Liver (tissue), 7 donors: ENCODE measurements at regions not wholly inside any gene's neighbourhood (a gene's known extent, or its start where the extent isn't known, plus 50 kb on each side); places are given as distances from the start of the nearest gene placed in this dataset.

ENCODE experiments used
- DNase-seq: peaks from one replicate; pipeline ENCODE4 v3.0.0-alpha.2; 2017; ENCODE audit warnings: low spot score
- H3K27ac ChIP-seq, 2 donors: one replicate each; pipeline ENCODE4 v1.7.0; 2013; ENCODE audit warnings: inconsistent platforms in 2 of 2, low read length in 2 of 2, control low read depth in 1 of 2, low read depth in 1 of 2, mild to moderate bottlenecking in 1 of 2
- H3K27me3 ChIP-seq, 4 donors: one replicate each; pipeline versions ENCODE4 v1.6.1 to v1.7.0; 2013; ENCODE audit warnings: low read length in 3 of 4, inconsistent platforms in 1 of 4, mild to moderate bottlenecking in 1 of 4, moderate library complexity in 1 of 4; ENCODE audit not compliant: control insufficient read depth in 4 of 4, insufficient read depth in 4 of 4
- H3K36me3 ChIP-seq, 4 donors: one replicate each; pipeline versions ENCODE4 v1.6.1 to v1.7.0; 2013; ENCODE audit warnings: low read length in 3 of 4, mild to moderate bottlenecking in 3 of 4, low read depth in 1 of 4, moderate library complexity in 1 of 4; ENCODE audit not compliant: control insufficient read depth in 4 of 4, insufficient read depth in 3 of 4
- H3K4me1 ChIP-seq, 4 donors: one replicate each; pipeline versions ENCODE4 v1.6.1 to v1.7.0; 2013; ENCODE audit warnings: low read length in 3 of 4, mild to moderate bottlenecking in 3 of 4, moderate library complexity in 1 of 4; ENCODE audit not compliant: control insufficient read depth in 4 of 4, insufficient read depth in 4 of 4
- H3K4me3 ChIP-seq, 3 donors: one replicate each; pipeline versions ENCODE4 v1.6.1 to v1.7.0; 2013; ENCODE audit warnings: low read length in 3 of 3, control low read depth in 1 of 3, low read depth in 1 of 3, mild to moderate bottlenecking in 1 of 3
- H3K9ac ChIP-seq, 2 donors: one replicate each; pipeline ENCODE4 v1.7.0; 2013; ENCODE audit warnings: low read length in 2 of 2, mild to moderate bottlenecking in 2 of 2, moderate library complexity in 2 of 2, control low read depth in 1 of 2, low read depth in 1 of 2
- H3K9me3 ChIP-seq, 4 donors: one replicate each; pipeline versions ENCODE4 v1.6.1 to v1.7.0; 2013; ENCODE audit warnings: low read length in 3 of 4; ENCODE audit not compliant: control insufficient read depth in 4 of 4
- FOXA2 ChIP-seq: IDR thresholded peaks from 2 replicates; pipeline ENCODE4 v1.6.1; 2016; ENCODE audit warnings: antibody characterized with exemption
- GABPA ChIP-seq, 2 donors: IDR thresholded peaks in 1 of 2; conservative IDR thresholded peaks in 1 of 2; 2 replicates each; pipeline ENCODE4 v1.6.1; 2016; ENCODE audit warnings: antibody characterized with exemption in 2 of 2, mild to moderate bottlenecking in 1 of 2, moderate library complexity in 1 of 2
- HNF4A ChIP-seq, 2 donors: conservative IDR thresholded peaks; 2 replicates each; pipeline ENCODE4 v1.6.1; 2016; ENCODE audit warnings: antibody characterized with exemption in 2 of 2, mild to moderate bottlenecking in 2 of 2
- HNF4G ChIP-seq: IDR thresholded peaks from 2 replicates; pipeline ENCODE4 v1.6.1; 2016; ENCODE audit warnings: antibody characterized with exemption
- JUND ChIP-seq, 2 donors: IDR thresholded peaks; 2 replicates each; pipeline ENCODE4 v1.6.1; 2016; ENCODE audit warnings: antibody characterized with exemption in 2 of 2
- NR2F2 ChIP-seq: IDR thresholded peaks from 2 replicates; pipeline ENCODE4 v1.6.1; 2016; ENCODE audit warnings: antibody characterized with exemption
- RXRA ChIP-seq, 2 donors: IDR thresholded peaks; 2 replicates each; pipeline ENCODE4 v1.6.1; 2017 to 2018; ENCODE audit warnings: antibody characterized with exemption in 2 of 2, mild to moderate bottlenecking in 1 of 2
- SP1 ChIP-seq: IDR thresholded peaks from 2 replicates; pipeline ENCODE4 v1.6.1; 2018; ENCODE audit warnings: antibody characterized with exemption, mild to moderate bottlenecking
- TAF1 ChIP-seq: conservative IDR thresholded peaks from 2 replicates; pipeline ENCODE4 v1.6.1; 2016; ENCODE audit warnings: antibody characterized with exemption, mild to moderate bottlenecking
- WGBS: extraction: QIAGEN DNeasy Blood & Tissue Kit; methylation state at CpG from one replicate; pipeline ENCODE4 v1.1.7; 2013; 5-methylcytosine and 5-hydroxymethylcytosine counted together
- TF ChIP-seq, protein P1 (sequence below): IDR thresholded peaks from 2 replicates; pipeline ENCODE4 v1.6.1; 2016; ENCODE audit warnings: antibody characterized with exemption
- donor health status: healthy.
- donor health status: healthy.
- donor health status: healthy.
- donor health status: healthy.

DNA sequence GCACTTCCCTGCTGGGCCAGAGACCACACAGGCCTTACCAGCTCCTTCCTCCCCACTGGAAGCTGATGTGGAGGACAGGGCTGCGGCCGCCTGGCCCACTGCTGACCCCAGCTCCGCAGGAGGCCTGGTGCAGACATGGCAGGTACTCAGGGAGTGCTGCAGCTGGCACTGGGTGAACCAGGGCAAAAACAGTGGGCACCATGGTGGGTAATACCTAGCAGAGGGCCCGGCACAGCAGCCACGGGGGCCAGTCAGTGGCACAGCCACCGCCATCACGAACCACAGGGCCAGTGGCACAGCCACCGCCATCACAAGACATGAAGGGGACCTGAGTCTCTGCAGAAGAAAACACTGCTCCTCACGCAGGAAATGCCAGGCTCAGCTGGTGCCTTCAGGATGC, 152.6 kb upstream of the PPP2R2D start:
- TF ChIP-seq, protein P1, sequence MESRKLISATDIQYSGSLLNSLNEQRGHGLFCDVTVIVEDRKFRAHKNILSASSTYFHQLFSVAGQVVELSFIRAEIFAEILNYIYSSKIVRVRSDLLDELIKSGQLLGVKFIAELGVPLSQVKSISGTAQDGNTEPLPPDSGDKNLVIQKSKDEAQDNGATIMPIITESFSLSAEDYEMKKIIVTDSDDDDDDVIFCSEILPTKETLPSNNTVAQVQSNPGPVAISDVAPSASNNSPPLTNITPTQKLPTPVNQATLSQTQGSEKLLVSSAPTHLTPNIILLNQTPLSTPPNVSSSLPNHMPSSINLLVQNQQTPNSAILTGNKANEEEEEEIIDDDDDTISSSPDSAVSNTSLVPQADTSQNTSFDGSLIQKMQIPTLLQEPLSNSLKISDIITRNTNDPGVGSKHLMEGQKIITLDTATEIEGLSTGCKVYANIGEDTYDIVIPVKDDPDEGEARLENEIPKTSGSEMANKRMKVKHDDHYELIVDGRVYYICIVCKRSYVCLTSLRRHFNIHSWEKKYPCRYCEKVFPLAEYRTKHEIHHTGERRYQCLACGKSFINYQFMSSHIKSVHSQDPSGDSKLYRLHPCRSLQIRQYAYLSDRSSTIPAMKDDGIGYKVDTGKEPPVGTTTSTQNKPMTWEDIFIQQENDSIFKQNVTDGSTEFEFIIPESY, result no peak
- TF ChIP-seq FOXA2, result no peak
- TF ChIP-seq JUND (IDR thresholded peaks at IDR 0.05), result no peak
- no peak for TF ChIP-seq NR2F2
- Histone ChIP-seq H3K36me3 (no peaks in the 10 kb centered on the region), H3K27ac (no peak overlapping the region), H3K9ac (no peak overlapping the region), H3K4me1 (peaks cover 0 to 8% (median 5%) of the 10 kb centered on the region in 4 donors), H3K9me3 (no peaks in the 10 kb centered on the region), H3K27me3 (no peaks in the 10 kb centered on the region), H3K4me3 (no peak overlapping the region)
- WGBS, result 91% methylated on average over 9 of the region's 9 CpGs
- no peak for DNase-seq

DNA sequence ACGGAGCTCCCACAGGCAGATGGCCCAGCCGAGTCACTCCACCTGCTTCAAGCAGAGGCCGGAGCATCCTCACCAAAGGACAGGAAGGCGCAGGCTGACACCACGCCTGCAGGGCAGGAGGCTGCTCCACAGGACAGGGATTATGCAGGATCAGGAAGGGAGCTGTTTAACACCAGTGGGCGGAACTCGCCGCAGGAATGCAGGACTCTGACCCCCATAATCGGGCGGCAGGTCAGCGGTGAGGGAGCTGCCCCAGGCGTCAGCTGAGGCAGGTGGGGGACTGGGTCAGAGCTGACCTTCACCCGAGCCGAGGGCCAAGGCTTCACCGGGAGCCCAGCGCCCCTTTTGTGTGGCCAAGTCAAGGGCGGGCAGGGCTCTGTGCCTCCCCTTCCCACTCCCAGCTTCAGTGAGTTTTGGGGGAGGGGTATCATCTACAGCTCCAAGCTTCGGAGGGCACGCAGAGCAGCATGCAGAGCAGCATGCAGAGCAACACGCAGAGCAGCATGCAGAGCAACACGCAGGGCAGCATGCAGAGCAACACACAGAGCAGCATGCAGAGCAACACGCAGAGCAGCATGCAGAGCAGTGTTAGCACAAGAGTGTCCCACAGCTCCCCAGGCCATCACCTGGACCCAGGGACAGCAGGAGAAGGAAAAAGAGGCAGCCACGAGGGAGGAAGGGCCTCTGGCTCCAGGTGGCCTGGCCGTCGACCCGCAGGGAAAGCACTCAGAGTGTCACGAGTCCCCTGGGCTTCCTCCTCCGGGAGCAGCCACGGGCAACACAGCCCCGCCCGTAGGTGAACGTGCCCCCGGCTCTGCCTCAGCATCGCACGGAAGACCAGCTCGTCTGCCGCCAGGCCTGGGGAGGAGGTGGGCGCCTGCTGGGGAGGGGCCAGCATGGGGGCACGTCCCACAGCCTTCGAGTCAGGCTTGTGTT, 151.7 kb upstream of the PPP2R2D start:
- no peaks in the 10 kb centered on the region for H3K9me3 ChIP-seq
- H3K27me3 ChIP-seq, result no peaks in the 10 kb centered on the region
- WGBS, result 52% methylated on average over 40 of the region's 40 CpGs
- TF ChIP-seq JUND (IDR thresholded peaks at IDR 0.05), result no peak
- peak in 1 of 2 donors; percentile 37 for TF ChIP-seq HNF4A (conservative IDR thresholded peaks at IDR 0.05)
- peaks cover 0 to 8% (median 5%) of the 10 kb centered on the region in 4 donors for H3K4me1 ChIP-seq
- no peak overlapping the region for H3K27ac ChIP-seq
- no peaks in the 10 kb centered on the region for H3K36me3 ChIP-seq
- peak; percentile 55 for DNase-seq
- no peak overlapping the region for H3K9ac ChIP-seq
- H3K4me3 ChIP-seq, result no peak overlapping the region

DNA sequence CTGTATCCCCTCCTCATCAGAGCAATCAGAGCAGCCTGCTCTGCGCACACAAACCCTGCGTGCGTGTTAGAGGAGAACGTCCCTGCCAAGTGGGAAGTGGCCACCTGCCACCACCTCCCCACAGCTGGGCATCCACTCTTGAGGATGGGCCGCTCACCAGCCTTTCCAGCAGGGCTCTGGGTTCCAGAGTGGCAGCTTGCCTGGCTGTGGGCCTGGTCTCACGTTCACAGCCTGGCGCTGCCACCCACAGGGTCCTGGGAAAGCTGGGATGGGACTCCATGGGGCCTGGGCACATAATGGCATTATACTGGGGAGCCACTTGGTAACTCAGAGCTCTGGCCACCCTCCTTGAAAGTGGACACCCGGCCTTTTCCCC, 151.1 kb upstream of the PPP2R2D start:
- no peaks in the 10 kb centered on the region for H3K27me3 ChIP-seq
- H3K4me1 ChIP-seq, result peaks cover 0 to 8% (median 5%) of the 10 kb centered on the region in 4 donors
- 90% methylated on average over 8 of the region's 8 CpGs for WGBS
- TF ChIP-seq TAF1 (no peak), JUND (IDR thresholded peaks at IDR 0.05) (no peak), HNF4G (no peak), RXRA (IDR thresholded peaks at IDR 0.05) (no peak), GABPA (IDR thresholded peaks at IDR 0.05 in 1 of 2, conservative IDR thresholded peaks at IDR 0.05 in 1 of 2) (no peak), SP1 (no peak)
- H3K9ac ChIP-seq, result no peak overlapping the region
- no peaks in the 10 kb centered on the region for H3K36me3 ChIP-seq
- no peak overlapping the region for H3K4me3 ChIP-seq
- DNase-seq, result no peak
- H3K27ac ChIP-seq, result no peak overlapping the region
- H3K9me3 ChIP-seq, result no peaks in the 10 kb centered on the region
